Lower lobe of right lung (tissue), 2 donors: ENCODE measurements at regions not wholly inside any gene's neighbourhood (a gene's known extent, or its start where the extent isn't known, plus 50 kb on each side); places are given as distances from the start of the nearest gene placed in this dataset.

Experiments used
- ATAC-seq, 2 donors: fragments of 200-7000 bp; cut with Tn5 transposase; one replicate each; pipeline ENCODE4 v1.9.1; 2020 to 2022; ENCODE audit warnings: mild to moderate bottlenecking in 2 of 2, moderate library complexity in 2 of 2
- DNase-seq: peaks from one replicate; pipeline ENCODE4 v3.0.0-alpha.2; 2020
- H3K27ac ChIP-seq: fragments of 200-600 bp; one replicate; pipeline ENCODE4 v1.8.0; 2022
- H3K27me3 ChIP-seq: fragments of 200-600 bp; one replicate; pipeline ENCODE4 v1.8.0; 2022; ENCODE audit warnings: low read depth
- H3K36me3 ChIP-seq: fragments of 200-600 bp; one replicate; pipeline ENCODE4 v1.8.0; 2022; ENCODE audit warnings: mild to moderate bottlenecking
- H3K4me1 ChIP-seq: fragments of 200-600 bp; one replicate; pipeline ENCODE4 v1.8.0; 2022
- H3K4me3 ChIP-seq: fragments of 200-600 bp; one replicate; pipeline ENCODE4 v1.8.0; 2022; ENCODE audit warnings: mild to moderate bottlenecking
- H3K9me3 ChIP-seq: fragments of 200-600 bp; one replicate; pipeline ENCODE4 v1.8.0; 2022
- CTCF ChIP-seq: fragments of 200-600 bp; IDR thresholded peaks from one replicate; pipeline ENCODE4 v1.8.0; 2022; ENCODE audit warnings: antibody characterized with exemption, mild to moderate bottlenecking
- intact Hi-C: fragments of 100-400 bp; cut with DNase I; formaldehyde crosslinking; loops from one replicate; pipeline ENCODE4 v1.11.0; 2022
- donor health status: DM: no; HTN: yes; CAD: no; lungs with severe emphysema.

- DNase-seq (no peak), ATAC-seq (no peak)
- H3K4me3 ChIP-seq: no peak overlapping the region
- TF ChIP-seq CTCF: no peak
- no peaks in the 10 kb centered on the region for H3K36me3 ChIP-seq
- no peaks in the 10 kb centered on the region for H3K27me3 ChIP-seq
- intact Hi-C loops: no loop called here
- no peak overlapping the region for H3K27ac ChIP-seq
- no peaks in the 10 kb centered on the region for H3K4me1 ChIP-seq
- H3K9me3 ChIP-seq: no peaks in the 10 kb centered on the region
These were observed 125.1 kb upstream of the FRG1 start for GRCh38 chr4:189815404-189816192.

GRCh38 chr4:189822326-189822725 is 118.3 kb upstream of the FRG1 start:
- intact Hi-C loops: no loop called here
- Histone ChIP-seq H3K36me3 (no peaks in the 10 kb centered on the region), H3K27me3 (no peaks in the 10 kb centered on the region), H3K9me3 (no peaks in the 10 kb centered on the region), H3K4me1 (no peaks in the 10 kb centered on the region), H3K4me3 (no peak overlapping the region), H3K27ac (no peak overlapping the region)
- no peak for TF ChIP-seq CTCF
- no peak for ATAC-seq
- no peak for DNase-seq

GRCh38 chr4:189823591-189823990 is 117.1 kb upstream of the FRG1 start:
- Histone ChIP-seq H3K4me3 (no peak overlapping the region), H3K36me3 (no peaks in the 10 kb centered on the region), H3K4me1 (no peaks in the 10 kb centered on the region), H3K27me3 (no peaks in the 10 kb centered on the region), H3K9me3 (no peaks in the 10 kb centered on the region), H3K27ac (no peak overlapping the region)
- intact Hi-C loops: no loop called here
- DNase-seq: no peak
- no peak for TF ChIP-seq CTCF
- ATAC-seq: no peak

- Histone ChIP-seq H3K4me3 (no peak overlapping the region), H3K9me3 (no peaks in the 10 kb centered on the region), H3K27ac (no peak overlapping the region), H3K27me3 (no peaks in the 10 kb centered on the region), H3K4me1 (no peaks in the 10 kb centered on the region), H3K36me3 (no peaks in the 10 kb centered on the region)
- no peak for TF ChIP-seq CTCF
- intact Hi-C loops: no loop called here
- no peak for DNase-seq
- ATAC-seq: no peak
These were observed 115.2 kb upstream of the FRG1 start for GRCh38 chr4:189825466-189825865.

- no peaks in the 10 kb centered on the region for H3K4me1 ChIP-seq
- no peak for TF ChIP-seq CTCF
- H3K4me3 ChIP-seq: no peak overlapping the region
- intact Hi-C loops: no loop called here
- no peaks in the 10 kb centered on the region for H3K36me3 ChIP-seq
- no peaks in the 10 kb centered on the region for H3K27me3 ChIP-seq
- H3K9me3 ChIP-seq: no peaks in the 10 kb centered on the region
- DNase-seq: no peak
- ATAC-seq: no peak
- no peak overlapping the region for H3K27ac ChIP-seq
These were observed 114.0 kb upstream of the FRG1 start for GRCh38 chr4:189826657-189827056.
